B cell (primary cell): ENCODE measurements at regions not wholly inside any gene's neighbourhood (a gene's known extent, or its start where the extent isn't known, plus 50 kb on each side); places are given as distances from the start of the nearest gene placed in this dataset.

Experiments
- ATAC-seq: fragments of 200-7000 bp; cut with Tn5 transposase; one replicate; pipeline ENCODE4 v1.10.0; 2021; ENCODE audit warnings: low read depth, mild to moderate bottlenecking, moderate number of reproducible peaks, moderate library complexity
- CTCF ChIA-PET: fragments of 350-600 bp; sonication (Branson Sonifier 250); formaldehyde crosslinking; loops from one replicate; lab custom pipeline; 2021; ENCODE audit warnings: antibody characterized with exemption, inconsistent platforms; lab: Charles Lee
- POLR2A ChIA-PET: fragments of 350-600 bp; sonication (Branson Sonifier 250); formaldehyde crosslinking; loops from one replicate; lab custom pipeline; 2021; ENCODE audit warnings: antibody characterized with exemption; lab: Charles Lee
- DNase-seq: peaks from one replicate; pipeline ENCODE4 v3.0.0; 2013
- H2AFZ ChIP-seq: 2 replicates; pipeline ENCODE4 v1.6.1; 2012; ENCODE audit warnings: mild to moderate bottlenecking, low read depth, low read length; ENCODE audit not compliant: insufficient read depth, poor library complexity, severe bottlenecking
- H3K27ac ChIP-seq, 2 donors: 1 replicate in 1 of 2; 2 replicates in 1 of 2; pipeline ENCODE4 v1.5.1; 2012 to 2013; ENCODE audit warnings: low read length in 2 of 2, mild to moderate bottlenecking in 2 of 2, moderate library complexity in 1 of 2
- H3K27me3 ChIP-seq, 4 experiments: fragments of 200-600 bp in 1 of 4; sonication (generic) in 1 of 4; replicated peaks in 1 of 4; 1 replicate in 2 of 4; 2 replicates in 2 of 4; pipeline versions ENCODE4 v1.6.1 to v1.7.0; 2013 to 2016; ENCODE audit warnings: low read length in 3 of 4, mild to moderate bottlenecking in 2 of 4, mixed read lengths in 1 of 4, moderate library complexity in 1 of 4; ENCODE audit not compliant: insufficient read depth in 4 of 4, control insufficient read depth in 3 of 4; ENCODE audit errors: control extremely low read depth in 1 of 4
- H3K36me3 ChIP-seq, 2 experiments: replicated peaks in 1 of 2; 1 replicate in 1 of 2; 2 replicates in 1 of 2; pipeline versions ENCODE4 v1.6.1 to v1.7.1; 2013; ENCODE audit warnings: low read length in 1 of 2; ENCODE audit not compliant: insufficient read depth in 2 of 2, control insufficient read depth in 1 of 2; ENCODE audit errors: control extremely low read depth in 1 of 2, extremely low read depth in 1 of 2
- H3K4me1 ChIP-seq, 2 donors: fragments of 200-600 bp in 1 of 2; sonication (generic) in 1 of 2; 1 replicate in 1 of 2; 2 replicates in 1 of 2; pipeline versions ENCODE4 v1.5.1 to v1.6.1; 2013 to 2017; ENCODE audit warnings: low read length in 2 of 2; ENCODE audit not compliant: control insufficient read depth in 2 of 2, insufficient read depth in 2 of 2
- H3K4me2 ChIP-seq: replicated peaks from 2 replicates; pipeline ENCODE3; 2012; ENCODE audit warnings: mild to moderate bottlenecking, low read depth, low read length; ENCODE audit not compliant: poor library complexity, severe bottlenecking
- H3K4me3 ChIP-seq, 5 experiments: fragments of 200-600 bp in 1 of 5; sonication (generic) in 1 of 5; 1 replicate in 3 of 5; 2 replicates in 2 of 5; pipeline versions ENCODE4 v1.5.1 to v1.7.0; 2011 to 2016; ENCODE audit warnings: low read length in 4 of 5, mild to moderate bottlenecking in 4 of 5, low read depth in 2 of 5, control low read depth in 1 of 5, moderate library complexity in 1 of 5; ENCODE audit not compliant: insufficient read depth in 1 of 5; ENCODE audit errors: control extremely low read depth in 1 of 5, extremely low read depth in 1 of 5
- H3K79me2 ChIP-seq: fragments of 200-600 bp; sonication (generic); one replicate; pipeline ENCODE4 v1.6.0; 2016; ENCODE audit warnings: low read length; ENCODE audit not compliant: control insufficient read depth, insufficient read depth
- H3K9ac ChIP-seq: fragments of 200-600 bp; sonication (generic); 2 replicates; pipeline ENCODE4 v1.6.1; 2017; ENCODE audit warnings: mild to moderate bottlenecking, low read length, moderate library complexity
- H3K9me3 ChIP-seq, 3 donors: one replicate each; pipeline versions ENCODE4 v1.6.1 to v1.7.1; 2013; ENCODE audit warnings: low read length in 2 of 3; ENCODE audit not compliant: control insufficient read depth in 2 of 3, insufficient read depth in 1 of 3; ENCODE audit errors: control extremely low read depth in 1 of 3
- H4K20me1 ChIP-seq: 2 replicates; pipeline ENCODE4 v1.6.0; 2012; ENCODE audit warnings: mild to moderate bottlenecking, low read length; ENCODE audit not compliant: insufficient read depth, control insufficient read depth, poor library complexity, severe bottlenecking
- H3K27ac Mint-ChIP-seq: one replicate; pipeline ENCODE4 v1.8.0; 2021; ENCODE audit warnings: mixed read lengths
- H3K27me3 Mint-ChIP-seq: one replicate; pipeline ENCODE4 v1.8.0; 2021; ENCODE audit warnings: mixed read lengths
- H3K4me1 Mint-ChIP-seq: one replicate; pipeline ENCODE4 v1.8.0; 2021; ENCODE audit warnings: mixed read lengths
- H3K4me3 Mint-ChIP-seq: one replicate; pipeline ENCODE4 v1.8.0; 2021; ENCODE audit warnings: mixed read lengths
- H3K9me3 Mint-ChIP-seq: one replicate; pipeline ENCODE4 v1.8.0; 2022; ENCODE audit warnings: mixed read lengths; ENCODE audit not compliant: insufficient read depth
- EZH2 ChIP-seq: IDR thresholded peaks from 2 replicates; pipeline ENCODE4 v1.6.1; 2012; ENCODE audit warnings: borderline replicate concordance, low read depth, mild to moderate bottlenecking, moderate library complexity, low read length; ENCODE audit not compliant: insufficient read depth, poor library complexity, severe bottlenecking
- WGBS: methylation state at CpG from one replicate; pipeline ENCODE4 v1.1.5; 2013; ENCODE audit warnings: missing lambda C conversion rate; ENCODE audit not compliant: insufficient coverage; 5-methylcytosine and 5-hydroxymethylcytosine counted together
- intact Hi-C: fragments of 100-400 bp; cut with micrococcal nuclease; formaldehyde crosslinking; loops from one replicate; pipeline ENCODE4 v1.10.0; 2022
- TF ChIP-seq, protein P1 (sequence below): fragments of 200-600 bp; IDR thresholded peaks from one replicate; pipeline ENCODE4 v1.8.0; 2022; ENCODE audit warnings: antibody characterized with exemption, mild to moderate bottlenecking

DNA sequence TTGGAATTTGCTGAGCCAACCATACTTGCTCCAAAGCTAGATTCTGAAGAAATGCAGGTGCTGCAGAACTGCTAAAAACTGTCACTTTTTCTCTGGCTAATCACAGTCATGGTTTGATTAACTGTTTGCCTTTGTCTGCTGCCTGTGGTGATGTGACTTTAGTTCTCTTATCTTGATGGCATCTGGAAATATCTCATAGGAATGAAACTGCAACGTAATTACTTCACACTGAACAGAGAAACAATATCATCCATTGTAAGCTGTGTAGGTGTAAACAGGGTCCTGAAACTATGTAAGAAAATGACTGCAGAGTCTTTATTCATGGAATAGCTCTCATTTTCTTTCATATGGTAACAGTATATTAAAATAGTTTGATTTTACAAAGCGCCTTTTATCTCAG lies 721.9 kb upstream of the HS3ST5 start:
- ChIA-PET POLR2A (no interaction called here), CTCF (no interaction called here)
- no peaks in the 10 kb centered on the region for H3K9me3 ChIP-seq
- H3K4me2 ChIP-seq: no peak overlapping the region
- no peaks in the 10 kb centered on the region for H3K4me1 Mint-ChIP-seq
- no peak overlapping the region for H3K4me3 Mint-ChIP-seq
- no peak for DNase-seq
- intact Hi-C loops: no loop called here
- no peaks in the 10 kb centered on the region for H3K4me1 ChIP-seq
- no peak overlapping the region for H3K27ac ChIP-seq
- WGBS: no CpG with 5 or more reads among the region's 2 CpGs
- no peaks in the 10 kb centered on the region for H3K9me3 Mint-ChIP-seq
- TF ChIP-seq, protein P1, sequence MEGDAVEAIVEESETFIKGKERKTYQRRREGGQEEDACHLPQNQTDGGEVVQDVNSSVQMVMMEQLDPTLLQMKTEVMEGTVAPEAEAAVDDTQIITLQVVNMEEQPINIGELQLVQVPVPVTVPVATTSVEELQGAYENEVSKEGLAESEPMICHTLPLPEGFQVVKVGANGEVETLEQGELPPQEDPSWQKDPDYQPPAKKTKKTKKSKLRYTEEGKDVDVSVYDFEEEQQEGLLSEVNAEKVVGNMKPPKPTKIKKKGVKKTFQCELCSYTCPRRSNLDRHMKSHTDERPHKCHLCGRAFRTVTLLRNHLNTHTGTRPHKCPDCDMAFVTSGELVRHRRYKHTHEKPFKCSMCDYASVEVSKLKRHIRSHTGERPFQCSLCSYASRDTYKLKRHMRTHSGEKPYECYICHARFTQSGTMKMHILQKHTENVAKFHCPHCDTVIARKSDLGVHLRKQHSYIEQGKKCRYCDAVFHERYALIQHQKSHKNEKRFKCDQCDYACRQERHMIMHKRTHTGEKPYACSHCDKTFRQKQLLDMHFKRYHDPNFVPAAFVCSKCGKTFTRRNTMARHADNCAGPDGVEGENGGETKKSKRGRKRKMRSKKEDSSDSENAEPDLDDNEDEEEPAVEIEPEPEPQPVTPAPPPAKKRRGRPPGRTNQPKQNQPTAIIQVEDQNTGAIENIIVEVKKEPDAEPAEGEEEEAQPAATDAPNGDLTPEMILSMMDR: no peak
- TF ChIP-seq EZH2: no peak
- H2AFZ ChIP-seq: no peak overlapping the region
- H4K20me1 ChIP-seq: no peaks in the 10 kb centered on the region
- no peak for ATAC-seq
- no peaks in the 10 kb centered on the region for H3K36me3 ChIP-seq
- no peaks in the 10 kb centered on the region for H3K79me2 ChIP-seq
- H3K27me3 ChIP-seq: no peaks in the 10 kb centered on the region
- H3K27me3 Mint-ChIP-seq: no peaks in the 10 kb centered on the region
- no peak overlapping the region for H3K4me3 ChIP-seq
- no peak overlapping the region for H3K9ac ChIP-seq
- H3K27ac Mint-ChIP-seq: no peak overlapping the region

DNA sequence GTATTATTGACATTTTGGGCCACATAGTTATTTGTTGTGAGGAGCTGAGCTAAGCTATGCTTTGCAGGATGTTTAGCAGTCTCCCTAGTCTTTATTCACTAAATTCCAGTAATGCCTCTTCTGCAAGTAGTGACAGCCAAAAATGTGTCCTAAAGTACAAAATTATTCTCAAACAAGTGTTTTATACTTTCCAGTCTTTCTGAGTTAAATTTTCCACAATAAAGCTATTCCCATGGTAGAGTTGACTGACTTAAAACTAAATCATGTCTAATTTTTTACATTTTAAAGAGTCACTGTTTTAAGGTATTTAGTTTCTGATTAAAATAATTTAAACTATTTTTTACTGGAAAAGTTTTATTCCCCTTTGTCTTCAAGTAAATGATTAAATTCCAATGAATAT lies 717.8 kb upstream of the HS3ST5 start:
- H3K27me3 ChIP-seq: no peaks in the 10 kb centered on the region
- POLR2A ChIA-PET: no interaction called here
- Mint-ChIP-seq H3K27ac (no peak overlapping the region), H3K4me1 (no peaks in the 10 kb centered on the region), H3K4me3 (no peak overlapping the region), H3K9me3 (no peaks in the 10 kb centered on the region), H3K27me3 (no peaks in the 10 kb centered on the region)
- ATAC-seq (no peak), DNase-seq (no peak)
- no peaks in the 10 kb centered on the region for H3K79me2 ChIP-seq
- H3K4me2 ChIP-seq: no peak overlapping the region
- no peak overlapping the region for H2AFZ ChIP-seq
- TF ChIP-seq, protein P1: no peak
- H3K9ac ChIP-seq: no peak overlapping the region
- no peaks in the 10 kb centered on the region for H3K4me1 ChIP-seq
- intact Hi-C loops: no loop called here
- H3K4me3 ChIP-seq: no peak overlapping the region
- CTCF ChIA-PET: no interaction called here
- no peaks in the 10 kb centered on the region for H3K9me3 ChIP-seq
- H3K36me3 ChIP-seq: no peaks in the 10 kb centered on the region
- H3K27ac ChIP-seq: no peak overlapping the region
- no peaks in the 10 kb centered on the region for H4K20me1 ChIP-seq
